HCT116 (cell line): ENCODE measurements at regions not wholly inside any gene's neighbourhood (a gene's known extent, or its start where the extent isn't known, plus 50 kb on each side); places are given as distances from the start of the nearest gene placed in this dataset.

Source experiments
- ATAC-seq: fragments of 200-7000 bp; cut with Tn5 transposase; 2 replicates; pipeline ENCODE4 v1.9.1; 2020; ENCODE audit warnings: mild to moderate bottlenecking, moderate library complexity
- BruUV-seq: library from RNA; stranded (reverse); fragments of 400-500 nt; replicated peaks from 2 replicates; lab custom pipeline; 2021; lab: Mats Ljungman, UMichigan
- CTCF ChIA-PET: fragments of 300-600 bp; sonication (Branson Sonifier 250); formaldehyde crosslinking; loops from one replicate; lab custom pipeline; 2021; ENCODE audit warnings: antibody characterized with exemption; lab: Charles Lee
- POLR2A ChIA-PET: fragments of 300-600, 350-600 bp; sonication (Branson Sonifier 250); formaldehyde crosslinking; loops from one replicate; lab custom pipeline; 2021; ENCODE audit warnings: antibody characterized with exemption; lab: Charles Lee
- RAD21 ChIA-PET, 2 experiments: fragments of 300-600 bp; sonication (Branson Sonifier 250); formaldehyde crosslinking; loops; one replicate each; lab custom pipeline; 2023; ENCODE audit warnings: low total read pairs in 2 of 2; ENCODE audit not compliant: uncharacterized antibody in 2 of 2, unreplicated experiment in 2 of 2, low non-redundant PET in 1 of 2; lab: Charles Lee
- DNase-seq: peaks from one replicate; pipeline ENCODE4 v3.0.0-alpha.2; 2010; ENCODE audit warnings: low read depth, low spot score
- H2AFZ ChIP-seq: fragments of 200-600 bp; shearing (Covaris generic), sonication (generic); 2 replicates; pipeline ENCODE4 v1.6.1; 2017; ENCODE audit warnings: low read depth, mixed run types, mixed read lengths, antibody characterized with exemption, low read length; ENCODE audit not compliant: poor library complexity, severe bottlenecking
- H3K27ac ChIP-seq: 2 replicates; pipeline ENCODE4 v1.5.1; 2012; ENCODE audit warnings: low read depth, low read length
- H3K27me3 ChIP-seq: fragments of 200-600 bp; sonication (generic); 2 replicates; pipeline ENCODE4 v1.6.1; 2016; ENCODE audit warnings: mixed run types, low read length, mixed read lengths; ENCODE audit not compliant: insufficient read depth
- H3K36me3 ChIP-seq, 2 experiments: fragments of 200-500 bp in 1 of 2; fragments of 200-600 bp in 1 of 2; sonication (Bioruptor generic) in 1 of 2; sonication (generic) in 1 of 2; 2 replicates each; pipeline versions ENCODE4 v1.5.1 to v1.6.1; 2014 to 2016; ENCODE audit warnings: low read length in 2 of 2, inconsistent platforms in 1 of 2, mixed read lengths in 1 of 2, mixed run types in 1 of 2; ENCODE audit not compliant: insufficient read depth in 2 of 2, control insufficient read depth in 1 of 2
- H3K4me1 ChIP-seq, 2 experiments: fragments of 200-600 bp in 1 of 2; sonication (generic) in 1 of 2; 2 replicates each; pipeline versions ENCODE4 v1.5.1 to v1.6.1; 2012 to 2017; ENCODE audit warnings: low read length in 2 of 2, inconsistent platforms in 1 of 2, mild to moderate bottlenecking in 1 of 2, mixed read lengths in 1 of 2, mixed run types in 1 of 2, moderate library complexity in 1 of 2; ENCODE audit not compliant: insufficient read depth in 2 of 2, control insufficient read depth in 1 of 2
- H3K4me2 ChIP-seq: fragments of 200-600 bp; sonication (generic); 2 replicates; pipeline ENCODE4 v1.6.1; 2017; ENCODE audit warnings: mixed run types, low read length, mixed read lengths
- H3K4me3 ChIP-seq, 2 experiments: fragments of 200-600 bp in 1 of 2; sonication (generic) in 1 of 2; replicated peaks in 1 of 2; 2 replicates each; pipeline ENCODE4 v1.5.1; 2011 to 2016; ENCODE audit warnings: low read length in 2 of 2, control low read depth in 1 of 2, low read depth in 1 of 2, mild to moderate bottlenecking in 1 of 2, mixed read lengths in 1 of 2, mixed run types in 1 of 2
- H3K79me2 ChIP-seq: fragments of 200-600 bp; sonication (generic); 2 replicates; pipeline ENCODE4 v1.6.1; 2017; ENCODE audit warnings: mild to moderate bottlenecking, mixed run types, low read length, moderate library complexity, mixed read lengths; ENCODE audit not compliant: insufficient read depth
- H3K9ac ChIP-seq: fragments of 200-600 bp; sonication (generic); 2 replicates; pipeline ENCODE4 v1.6.1; 2016; ENCODE audit warnings: low read length, mixed read lengths
- H3K9me2 ChIP-seq: fragments of 200-600 bp; sonication (generic), shearing (Covaris generic); 2 replicates; pipeline ENCODE4 v1.6.1; 2017; ENCODE audit warnings: mixed run types, mild to moderate bottlenecking, moderate library complexity; ENCODE audit not compliant: insufficient read depth
- H3K9me3 ChIP-seq, 2 experiments: fragments of 200-500 bp in 1 of 2; fragments of 200-600 bp in 1 of 2; sonication (Bioruptor generic) in 1 of 2; sonication (generic) in 1 of 2; 2 replicates each; pipeline ENCODE4 v1.6.1; 2014 to 2017; ENCODE audit warnings: low read length in 2 of 2, mixed read lengths in 2 of 2, inconsistent platforms in 1 of 2, low read depth in 1 of 2, mild to moderate bottlenecking in 1 of 2, mixed run types in 1 of 2, moderate library complexity in 1 of 2; ENCODE audit not compliant: control insufficient read depth in 1 of 2, insufficient read depth in 1 of 2
- H4K20me1 ChIP-seq: fragments of 200-600 bp; sonication (generic), shearing (Covaris generic); 2 replicates; pipeline ENCODE4 v1.6.1; 2017; ENCODE audit warnings: mixed run types, mild to moderate bottlenecking, moderate library complexity; ENCODE audit not compliant: insufficient read depth
- CBX3 ChIP-seq: IDR thresholded peaks from 2 replicates; pipeline ENCODE4 v1.6.1; 2012; ENCODE audit warnings: low read depth
- CEBPB ChIP-seq: IDR thresholded peaks from 2 replicates; pipeline ENCODE4 v1.6.1; 2012; ENCODE audit warnings: low read depth
- EGR1 ChIP-seq: IDR thresholded peaks from 2 replicates; pipeline ENCODE4 v1.6.1; 2012; ENCODE audit warnings: low read depth
- ELF1 ChIP-seq: IDR thresholded peaks from 2 replicates; pipeline ENCODE4 v1.6.1; 2012; ENCODE audit warnings: low read depth, borderline replicate concordance
- EZH2 ChIP-seq: fragments of 200-600 bp; sonication (generic); IDR thresholded peaks from 2 replicates; pipeline ENCODE4 v1.6.1; 2017; ENCODE audit warnings: antibody characterized with exemption, mixed run types
- JUND ChIP-seq: IDR thresholded peaks from 2 replicates; pipeline ENCODE4 v1.6.1; 2012
- POLR2A ChIP-seq: IDR thresholded peaks from 2 replicates; pipeline ENCODE4 v1.7.0; 2011; ENCODE audit warnings: borderline replicate concordance; ENCODE audit not compliant: insufficient read depth, insufficient read length; ENCODE audit errors: extremely low read depth
- POLR2AphosphoS5 ChIP-seq: IDR thresholded peaks from 2 replicates; pipeline ENCODE4 v1.6.1; 2011; ENCODE audit warnings: mild to moderate bottlenecking, low read depth, low read length, moderate library complexity
- RAD21 ChIP-seq: IDR thresholded peaks from 2 replicates; pipeline ENCODE4 v1.6.1; 2012; ENCODE audit warnings: low read depth, mild to moderate bottlenecking
- SIN3A ChIP-seq: IDR thresholded peaks from 2 replicates; pipeline ENCODE4 v1.6.1; 2012; ENCODE audit warnings: low read depth
- SP1 ChIP-seq: IDR thresholded peaks from 2 replicates; pipeline ENCODE4 v1.6.1; 2012; ENCODE audit warnings: low read depth
- SRF ChIP-seq: IDR thresholded peaks from 2 replicates; pipeline ENCODE4 v1.6.1; 2012; ENCODE audit warnings: low read depth
- YY1 ChIP-seq: IDR thresholded peaks from 2 replicates; pipeline ENCODE4 v1.6.1; 2011; ENCODE audit warnings: low read length, low read depth, moderate library complexity, mild to moderate bottlenecking; ENCODE audit not compliant: insufficient replicate concordance; ENCODE audit errors: extremely low read depth
- ZFX ChIP-seq: fragments of 450-650 bp; IDR thresholded peaks from 2 replicates; pipeline ENCODE4 v1.6.1; 2017
- ZNF274 ChIP-seq: fragments of 200-500 bp; sonication (Bioruptor generic); IDR thresholded peaks from 2 replicates; pipeline ENCODE4 v1.6.1; 2014; ENCODE audit warnings: mild to moderate bottlenecking, low read depth, low read length, inconsistent platforms
- intact Hi-C: fragments of 100-400 bp; cut with micrococcal nuclease; formaldehyde crosslinking; loops from 2 replicates; pipeline ENCODE4 v1.10.0; 2022
- TF ChIP-seq, protein P1 (sequence below): IDR thresholded peaks from 2 replicates; pipeline ENCODE4 v1.6.1; 2012
- TF ChIP-seq, protein P2 (sequence below), 3 experiments: fragments of 200-600 bp in 1 of 3; sonication (generic) in 1 of 3; IDR thresholded peaks in 2 of 3; conservative IDR thresholded peaks in 1 of 3; 2 replicates each; pipeline ENCODE4 v1.5.1; 2012 to 2017; ENCODE audit warnings: low read depth in 2 of 3, low read length in 2 of 3, antibody characterized with exemption in 1 of 3, borderline replicate concordance in 1 of 3, control low read depth in 1 of 3, mild to moderate bottlenecking in 1 of 3, mixed read lengths in 1 of 3, mixed run types in 1 of 3, moderate library complexity in 1 of 3; ENCODE audit not compliant: insufficient read depth in 1 of 3
- TF ChIP-seq, protein P3 (sequence below): IDR thresholded peaks from 2 replicates; pipeline ENCODE4 v1.6.1; 2012; ENCODE audit warnings: low read depth

DNA sequence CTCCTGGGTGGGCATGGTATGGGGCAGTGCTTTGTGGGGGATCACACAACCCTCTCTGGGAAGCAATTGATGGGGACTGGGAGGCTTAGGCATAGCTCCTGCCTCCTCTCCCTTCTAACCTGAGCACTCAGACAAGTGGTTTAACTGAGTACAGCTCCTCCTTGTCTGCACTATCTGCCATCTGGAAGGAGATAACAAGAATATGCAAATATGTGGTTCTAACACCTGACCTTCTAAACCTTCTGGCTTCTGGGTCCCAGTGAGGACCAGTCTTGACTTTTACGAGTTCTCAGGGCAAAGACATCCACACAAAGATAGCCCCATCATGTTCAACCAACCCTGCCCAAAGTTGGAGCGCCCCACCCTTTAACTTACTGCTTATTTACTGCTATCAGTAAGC lies 381.0 kb upstream of the TSHZ3 start:
- Histone ChIP-seq H3K4me3 (no peak overlapping the region), H3K4me2 (no peak overlapping the region), H3K9me2 (no peaks in the 10 kb centered on the region), H4K20me1 (no peaks in the 10 kb centered on the region), H3K79me2 (no peaks in the 10 kb centered on the region), H3K27me3 (no peaks in the 10 kb centered on the region), H3K4me1 (no peaks in the 10 kb centered on the region), H3K9me3 (peaks cover 0 to 44% of the 10 kb centered on the region in 2 experiments; a peak in 2 of 4 replicates), H3K9ac (no peak overlapping the region), H3K27ac (no peak overlapping the region), H3K36me3 (no peaks in the 10 kb centered on the region), H2AFZ (no peak overlapping the region)
- ChIA-PET RAD21 (no interaction called here), CTCF (no interaction called here), POLR2A (no interaction called here)
- no peak for DNase-seq
- no peak for TF ChIP-seq ZFX
- TF ChIP-seq POLR2A, result no peak
- no peak for TF ChIP-seq JUND
- TF ChIP-seq, protein P1, sequence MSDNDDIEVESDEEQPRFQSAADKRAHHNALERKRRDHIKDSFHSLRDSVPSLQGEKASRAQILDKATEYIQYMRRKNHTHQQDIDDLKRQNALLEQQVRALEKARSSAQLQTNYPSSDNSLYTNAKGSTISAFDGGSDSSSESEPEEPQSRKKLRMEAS, result no peak
- no peak for TF ChIP-seq EZH2
- no peak for TF ChIP-seq SRF
- no peak for TF ChIP-seq ELF1
- no peak for TF ChIP-seq EGR1
- no peak for TF ChIP-seq SIN3A
- no peak for TF ChIP-seq YY1
- TF ChIP-seq ZNF274, result no peak
- no peak for TF ChIP-seq RAD21
- no peak for TF ChIP-seq POLR2AphosphoS5
- intact Hi-C loops, result no loop called here
- no TSS peak for BruUV-seq
- no peak for ATAC-seq

DNA sequence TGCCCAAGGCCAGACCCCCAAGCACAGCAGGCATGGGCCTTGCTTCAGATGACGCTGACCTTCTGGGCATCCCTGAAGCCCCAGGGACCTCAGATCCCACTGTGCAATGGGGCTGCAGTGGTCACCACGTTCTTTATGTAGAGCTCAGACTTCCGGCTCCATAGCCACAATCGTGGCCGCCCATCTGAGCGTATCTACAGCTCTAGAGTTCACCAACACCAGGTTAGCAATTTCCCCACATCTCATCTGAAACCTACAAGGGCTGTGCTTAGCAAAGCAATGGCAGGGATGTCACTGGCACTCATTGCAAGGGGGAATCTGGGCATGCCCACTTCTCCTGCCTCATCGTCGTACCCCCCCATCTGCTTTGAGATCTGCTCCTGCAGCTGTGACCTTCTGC lies 384.4 kb upstream of the TSHZ3 start:
- Histone ChIP-seq H3K9me2 (no peaks in the 10 kb centered on the region), H2AFZ (no peak overlapping the region), H3K27me3 (no peaks in the 10 kb centered on the region), H3K79me2 (no peaks in the 10 kb centered on the region), H3K4me1 (no peaks in the 10 kb centered on the region), H3K36me3 (no peaks in the 10 kb centered on the region), H3K27ac (no peak overlapping the region), H4K20me1 (no peaks in the 10 kb centered on the region), H3K9me3 (peaks cover 7 to 37% of the 10 kb centered on the region in 2 experiments; a peak in 2 of 4 replicates), H3K4me3 (no peak overlapping the region), H3K9ac (no peak overlapping the region), H3K4me2 (no peak overlapping the region)
- no TSS peak for BruUV-seq
- DNase-seq (no peak), ATAC-seq (no peak)
- intact Hi-C loops, result no loop called here
- POLR2A ChIA-PET, result no interaction called here
- CTCF ChIA-PET, result no interaction called here
- RAD21 ChIA-PET, result no interaction called here
- TF ChIP-seq, protein P2, sequence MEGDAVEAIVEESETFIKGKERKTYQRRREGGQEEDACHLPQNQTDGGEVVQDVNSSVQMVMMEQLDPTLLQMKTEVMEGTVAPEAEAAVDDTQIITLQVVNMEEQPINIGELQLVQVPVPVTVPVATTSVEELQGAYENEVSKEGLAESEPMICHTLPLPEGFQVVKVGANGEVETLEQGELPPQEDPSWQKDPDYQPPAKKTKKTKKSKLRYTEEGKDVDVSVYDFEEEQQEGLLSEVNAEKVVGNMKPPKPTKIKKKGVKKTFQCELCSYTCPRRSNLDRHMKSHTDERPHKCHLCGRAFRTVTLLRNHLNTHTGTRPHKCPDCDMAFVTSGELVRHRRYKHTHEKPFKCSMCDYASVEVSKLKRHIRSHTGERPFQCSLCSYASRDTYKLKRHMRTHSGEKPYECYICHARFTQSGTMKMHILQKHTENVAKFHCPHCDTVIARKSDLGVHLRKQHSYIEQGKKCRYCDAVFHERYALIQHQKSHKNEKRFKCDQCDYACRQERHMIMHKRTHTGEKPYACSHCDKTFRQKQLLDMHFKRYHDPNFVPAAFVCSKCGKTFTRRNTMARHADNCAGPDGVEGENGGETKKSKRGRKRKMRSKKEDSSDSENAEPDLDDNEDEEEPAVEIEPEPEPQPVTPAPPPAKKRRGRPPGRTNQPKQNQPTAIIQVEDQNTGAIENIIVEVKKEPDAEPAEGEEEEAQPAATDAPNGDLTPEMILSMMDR (IDR thresholded peaks at IDR 0.05 in 2 of 3, conservative IDR thresholded peaks at IDR 0.05 in 1 of 3; ENCODE audit: borderline replicate concordance in 1 of 3, insufficient read depth in 1 of 3, low read depth in 2 of 3, low read length in 2 of 3), result no peak
- TF ChIP-seq SP1 (no peak), CEBPB (no peak), RAD21 (no peak), EGR1 (no peak), ELF1 (no peak), YY1 (no peak), CBX3 (no peak)
- TF ChIP-seq, protein P3, sequence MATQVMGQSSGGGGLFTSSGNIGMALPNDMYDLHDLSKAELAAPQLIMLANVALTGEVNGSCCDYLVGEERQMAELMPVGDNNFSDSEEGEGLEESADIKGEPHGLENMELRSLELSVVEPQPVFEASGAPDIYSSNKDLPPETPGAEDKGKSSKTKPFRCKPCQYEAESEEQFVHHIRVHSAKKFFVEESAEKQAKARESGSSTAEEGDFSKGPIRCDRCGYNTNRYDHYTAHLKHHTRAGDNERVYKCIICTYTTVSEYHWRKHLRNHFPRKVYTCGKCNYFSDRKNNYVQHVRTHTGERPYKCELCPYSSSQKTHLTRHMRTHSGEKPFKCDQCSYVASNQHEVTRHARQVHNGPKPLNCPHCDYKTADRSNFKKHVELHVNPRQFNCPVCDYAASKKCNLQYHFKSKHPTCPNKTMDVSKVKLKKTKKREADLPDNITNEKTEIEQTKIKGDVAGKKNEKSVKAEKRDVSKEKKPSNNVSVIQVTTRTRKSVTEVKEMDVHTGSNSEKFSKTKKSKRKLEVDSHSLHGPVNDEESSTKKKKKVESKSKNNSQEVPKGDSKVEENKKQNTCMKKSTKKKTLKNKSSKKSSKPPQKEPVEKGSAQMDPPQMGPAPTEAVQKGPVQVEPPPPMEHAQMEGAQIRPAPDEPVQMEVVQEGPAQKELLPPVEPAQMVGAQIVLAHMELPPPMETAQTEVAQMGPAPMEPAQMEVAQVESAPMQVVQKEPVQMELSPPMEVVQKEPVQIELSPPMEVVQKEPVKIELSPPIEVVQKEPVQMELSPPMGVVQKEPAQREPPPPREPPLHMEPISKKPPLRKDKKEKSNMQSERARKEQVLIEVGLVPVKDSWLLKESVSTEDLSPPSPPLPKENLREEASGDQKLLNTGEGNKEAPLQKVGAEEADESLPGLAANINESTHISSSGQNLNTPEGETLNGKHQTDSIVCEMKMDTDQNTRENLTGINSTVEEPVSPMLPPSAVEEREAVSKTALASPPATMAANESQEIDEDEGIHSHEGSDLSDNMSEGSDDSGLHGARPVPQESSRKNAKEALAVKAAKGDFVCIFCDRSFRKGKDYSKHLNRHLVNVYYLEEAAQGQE, result no peak
- TF ChIP-seq, protein P1, result no peak
